CD4-positive, alpha-beta T cell treated with Interleukin-10 for 1 hour (primary cell): ENCODE measurements at regions not wholly inside any gene's neighbourhood (a gene's known extent, or its start where the extent isn't known, plus 50 kb on each side); places are given as distances from the start of the nearest gene placed in this dataset.
A peak's percentile ranks its signal among the peaks of the same experiment; 100 is the strongest.

Experiments used
- DNase-seq: peaks from one replicate; pipeline ENCODE4 v3.0.0-alpha.2; 2020

GRCh38 chr6:19979059-19979458 is 141.9 kb downstream of the ID4 start:
- no peak for DNase-seq

DNA sequence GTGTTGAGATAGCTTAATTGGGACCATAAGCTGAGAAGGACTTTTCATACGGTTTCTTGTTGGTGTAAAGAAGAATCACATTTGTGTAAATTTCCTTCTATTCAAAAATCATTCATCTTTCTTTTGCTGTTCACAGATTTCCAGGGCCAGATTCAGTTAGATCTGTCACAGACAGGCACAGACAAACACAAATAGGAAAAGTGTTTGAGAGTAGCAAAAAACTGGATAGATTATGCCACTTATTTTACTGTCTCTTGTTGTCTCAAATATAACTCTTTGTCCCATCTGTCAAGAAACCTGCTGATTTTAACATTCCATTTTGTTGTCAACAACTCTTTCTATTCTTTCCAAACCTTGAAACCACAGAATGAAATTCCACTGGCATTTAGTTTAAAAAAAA is 142.8 kb downstream of the ID4 start:
- DNase-seq, result no peak

GRCh38 chr6:19983374-19983773 is 146.2 kb downstream of the ID4 start:
- no peak for DNase-seq

DNA sequence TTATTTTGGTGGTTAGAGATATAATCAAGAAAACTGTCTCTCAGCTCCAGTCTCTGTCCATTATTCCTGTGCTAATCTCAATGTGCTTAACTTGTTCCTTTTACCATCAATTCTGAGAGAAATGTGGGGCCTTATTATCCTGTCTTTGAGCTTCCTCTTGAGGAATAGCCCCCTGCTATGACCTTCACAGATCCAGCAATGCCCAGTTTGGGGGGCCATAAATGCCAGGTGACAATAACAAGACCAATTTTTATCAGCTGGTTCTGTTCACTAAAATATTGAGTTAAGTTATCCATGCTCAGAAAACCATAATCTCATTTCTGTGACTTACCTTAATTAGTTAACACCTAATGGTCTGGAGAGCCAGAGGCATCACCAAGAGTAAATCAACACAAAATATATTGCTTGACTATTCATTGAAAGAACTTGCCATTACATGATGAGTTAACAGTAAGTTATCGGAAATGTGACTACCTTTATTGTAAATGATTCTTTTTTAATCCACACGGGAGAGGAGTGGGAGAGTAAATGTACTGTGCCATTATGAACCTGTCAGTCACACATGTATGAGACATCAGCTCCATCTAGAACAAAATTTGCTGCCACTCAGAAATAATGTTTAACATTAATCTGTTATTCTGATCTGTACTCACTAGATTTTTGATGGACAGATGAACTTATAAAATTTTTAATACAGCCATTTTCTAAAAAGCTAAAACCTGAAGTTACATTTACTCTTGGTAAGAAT is 149.7 kb downstream of the ID4 start:
- DNase-seq, result no peak

GRCh38 chr6:19988555-19988954 is 151.4 kb downstream of the ID4 start:
- no peak for DNase-seq

GRCh38 chr6:19991176-19991575 is 154.0 kb downstream of the ID4 start:
- DNase-seq, result no peak

DNA sequence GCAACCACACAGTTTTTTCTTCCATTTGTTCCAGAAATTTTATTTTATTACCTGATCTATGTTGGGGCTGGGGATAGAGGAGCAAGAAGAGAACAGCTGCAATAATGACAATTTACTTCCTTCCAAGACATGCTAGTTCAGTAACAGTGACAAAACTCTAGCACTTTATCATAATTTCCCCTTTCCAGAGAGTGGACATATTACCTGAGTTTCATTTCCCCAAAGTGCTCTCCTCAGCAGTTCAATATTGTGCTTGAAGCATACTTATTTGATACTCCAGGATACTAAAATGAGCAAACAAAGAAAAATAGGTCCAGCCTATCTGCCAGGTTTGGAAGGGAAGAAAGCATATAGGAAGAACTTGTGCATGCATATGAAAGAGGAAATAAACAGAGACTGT is 157.7 kb downstream of the ID4 start:
- no peak for DNase-seq

DNA sequence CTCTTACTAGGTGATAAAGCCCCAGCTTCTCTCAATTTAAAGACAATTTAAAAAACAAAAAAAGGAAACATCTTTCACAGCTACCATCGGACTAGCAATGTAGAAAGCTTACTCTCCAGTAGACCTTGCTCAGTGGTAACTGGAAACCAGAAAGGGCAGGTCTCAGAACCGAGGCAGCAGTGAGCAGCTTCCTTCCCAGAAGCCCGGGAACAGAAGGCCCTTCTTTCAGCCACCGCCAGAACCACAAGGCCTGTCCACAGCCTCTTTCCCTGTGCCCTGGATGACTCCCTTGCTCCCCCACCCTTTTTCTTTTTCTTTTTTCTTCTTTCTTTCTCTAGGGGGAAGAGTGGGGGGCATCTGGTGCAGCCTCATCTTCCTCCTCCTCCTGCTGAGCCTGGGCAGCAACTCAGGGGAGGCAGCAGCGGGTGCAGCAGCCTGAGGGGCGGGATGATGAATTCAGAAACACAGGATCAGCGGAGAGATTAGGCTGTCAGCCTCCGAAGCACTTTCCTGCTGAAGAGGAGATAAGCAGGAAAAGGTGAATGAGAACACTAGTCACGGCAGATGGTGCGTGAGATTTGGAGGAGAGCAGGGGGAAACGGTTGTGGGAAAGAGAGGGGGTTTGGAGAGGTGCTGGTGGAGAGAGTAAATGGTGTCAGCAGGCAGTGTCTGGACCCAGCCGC is 158.5 kb downstream of the ID4 start:
- no peak for DNase-seq

- DNase-seq, result no peak
Observed at GRCh38 chr6:19997104-19997503, 159.9 kb downstream of the ID4 start.

DNA sequence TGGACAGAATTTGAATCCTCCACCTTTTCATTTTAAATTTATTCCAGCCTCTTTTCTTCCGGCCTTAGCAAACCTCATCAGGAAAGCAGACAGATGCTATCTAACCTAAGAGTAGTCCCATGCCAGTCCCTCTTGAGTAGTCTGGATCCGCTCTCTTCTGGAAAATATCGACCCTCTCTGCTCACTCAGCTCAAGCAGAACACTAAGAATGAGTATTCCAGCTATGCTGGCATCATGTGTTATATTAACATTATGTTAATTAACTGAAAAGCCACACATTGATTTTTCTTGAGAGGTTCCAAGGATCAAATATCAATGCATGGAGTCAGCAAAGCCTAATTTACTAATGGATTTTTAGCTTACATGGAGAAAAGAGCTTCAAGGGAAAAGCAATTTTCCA is 161.4 kb downstream of the ID4 start:
- no peak for DNase-seq

DNA sequence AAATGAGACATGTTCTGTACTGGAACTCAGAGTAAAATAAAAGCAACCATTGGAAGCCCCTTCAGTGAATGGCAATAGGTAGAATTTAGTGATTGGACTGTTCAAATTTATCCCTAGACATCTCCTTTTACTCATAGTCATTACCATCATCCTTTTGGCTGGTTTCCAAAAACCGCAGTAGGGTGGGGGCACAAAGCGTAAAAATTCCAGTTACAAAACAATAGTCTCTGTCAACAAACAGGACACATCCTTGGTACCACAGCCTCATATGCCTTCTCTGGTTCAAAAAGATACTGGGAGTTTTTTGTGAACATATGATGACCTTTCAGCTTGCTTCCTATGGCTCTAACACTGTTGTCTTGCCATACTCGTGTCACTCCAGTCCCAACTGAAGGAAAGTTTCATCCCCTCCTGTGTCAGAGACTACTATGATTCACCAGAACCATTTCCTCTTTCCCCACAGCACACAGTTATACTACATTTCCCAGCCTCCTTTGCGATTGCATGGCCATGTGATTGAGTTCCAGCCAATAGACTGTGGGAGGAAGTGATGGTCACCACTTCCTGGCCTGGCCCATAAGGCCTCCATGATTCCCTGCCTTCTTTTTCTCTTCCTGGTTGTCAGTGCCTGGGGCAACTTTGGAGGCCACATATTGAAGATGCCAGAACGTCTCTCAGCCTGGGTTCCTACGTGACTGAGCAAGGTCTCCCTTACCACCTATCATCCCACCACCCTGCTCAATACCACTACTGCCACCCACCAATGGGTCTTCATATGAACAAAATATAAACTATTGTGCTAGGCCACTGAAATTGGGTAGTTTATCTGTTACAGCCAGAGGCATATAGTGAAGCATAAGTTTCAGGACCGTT is 162.4 kb downstream of the ID4 start:
- no peak for DNase-seq

GRCh38 chr6:20001286-20001685 is 164.1 kb downstream of the ID4 start:
- no peak for DNase-seq

- DNase-seq, result no peak
Observed at GRCh38 chr6:20006037-20006436, 168.9 kb downstream of the ID4 start.

DNA sequence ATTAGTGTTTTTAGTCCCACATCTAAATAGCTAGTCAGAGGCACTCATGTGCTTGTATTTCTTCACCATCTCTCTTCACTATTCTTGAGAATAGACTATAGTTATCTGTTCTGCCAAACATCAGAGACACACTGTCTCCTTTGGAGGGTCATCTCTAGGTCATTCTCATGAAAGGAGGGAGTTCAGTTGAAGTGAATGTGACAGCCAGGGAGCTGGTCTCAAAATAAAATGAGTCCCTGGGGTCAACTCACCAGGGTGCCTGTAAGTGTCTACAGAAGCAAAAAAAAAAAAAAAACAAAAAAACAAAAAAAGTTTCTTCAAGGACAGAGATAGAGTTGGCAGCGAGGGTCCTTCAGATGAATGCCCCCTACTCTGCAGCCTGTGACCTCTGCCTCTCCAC is 171.0 kb downstream of the ID4 start:
- no peak for DNase-seq

DNA sequence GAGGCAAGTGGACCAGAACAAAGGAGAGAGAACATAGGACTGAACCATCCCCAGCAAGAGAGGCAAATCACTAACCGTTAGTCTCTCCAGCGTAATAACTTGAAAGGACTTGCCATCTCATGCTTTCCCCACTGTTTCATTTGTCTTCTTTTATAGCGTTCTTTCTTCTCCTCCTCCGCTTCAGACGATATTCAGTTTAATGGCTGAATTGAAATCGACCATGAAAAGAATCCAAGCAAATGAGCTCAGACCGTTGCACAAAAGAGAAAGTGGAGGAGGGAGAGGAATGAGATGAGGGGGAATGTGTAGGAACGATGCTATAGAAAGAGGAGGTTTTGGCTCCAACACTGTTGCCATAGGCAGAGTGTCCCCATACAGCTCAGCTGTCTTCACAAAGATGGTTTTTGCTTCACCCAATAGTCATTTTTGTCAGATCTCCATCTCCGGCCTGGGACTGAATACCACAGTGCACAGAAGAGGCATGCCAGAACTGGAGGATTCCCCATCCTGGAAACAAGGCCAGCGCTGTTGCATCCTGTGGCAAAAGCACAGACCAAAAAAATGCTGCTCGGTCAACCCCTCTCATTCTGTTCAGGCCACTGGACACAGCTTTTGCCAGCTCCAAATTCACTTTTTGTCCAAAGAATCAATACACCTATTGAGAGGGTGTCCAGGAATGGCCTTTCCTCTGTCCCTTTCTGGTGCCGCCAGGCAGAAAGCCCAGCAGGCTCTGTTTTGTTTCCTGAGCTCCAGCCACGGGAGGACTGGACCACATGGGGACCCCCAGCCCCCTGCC is 176.1 kb downstream of the ID4 start:
- no peak for DNase-seq

DNA sequence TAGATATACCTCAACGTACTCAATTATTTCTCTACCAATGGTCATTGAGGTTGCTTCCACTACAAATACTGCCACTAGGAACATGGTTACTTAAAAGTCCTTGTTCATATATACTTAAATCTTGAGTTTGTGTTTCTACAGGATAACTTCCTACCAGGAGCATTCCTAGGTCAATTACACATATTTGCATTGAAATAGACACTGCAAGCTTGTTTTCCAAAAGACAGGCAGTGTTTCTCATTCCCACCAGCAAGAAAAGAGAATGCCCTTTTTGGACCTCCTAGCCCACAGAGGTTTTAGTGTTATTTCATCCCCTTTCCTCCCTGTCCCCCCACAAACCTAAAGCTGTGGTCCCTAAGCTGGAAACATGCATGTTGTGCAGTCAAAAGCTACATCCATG is 177.3 kb downstream of the ID4 start:
- DNase-seq, result no peak

DNA sequence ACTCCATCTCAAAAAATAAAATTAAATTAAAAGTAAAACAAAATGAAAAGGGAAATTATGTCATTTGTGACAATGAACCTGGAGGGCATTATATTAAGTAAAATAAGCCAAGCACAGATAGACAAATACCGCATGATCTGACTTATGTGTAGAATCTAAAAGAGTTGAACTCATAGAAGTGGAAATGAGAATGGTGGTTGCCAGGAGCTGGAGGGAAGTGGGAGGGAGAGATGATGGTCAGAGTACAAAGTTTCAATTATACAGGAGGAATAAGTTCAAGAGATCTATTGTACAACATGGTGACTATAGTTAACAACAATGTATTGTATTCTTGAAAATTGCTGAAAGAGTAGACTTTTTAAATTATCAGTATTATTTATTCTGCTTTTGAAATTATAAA is 183.4 kb downstream of the ID4 start:
- no peak for DNase-seq

GRCh38 chr6:20021795-20022194 is 184.6 kb downstream of the ID4 start:
- no peak for DNase-seq

DNA sequence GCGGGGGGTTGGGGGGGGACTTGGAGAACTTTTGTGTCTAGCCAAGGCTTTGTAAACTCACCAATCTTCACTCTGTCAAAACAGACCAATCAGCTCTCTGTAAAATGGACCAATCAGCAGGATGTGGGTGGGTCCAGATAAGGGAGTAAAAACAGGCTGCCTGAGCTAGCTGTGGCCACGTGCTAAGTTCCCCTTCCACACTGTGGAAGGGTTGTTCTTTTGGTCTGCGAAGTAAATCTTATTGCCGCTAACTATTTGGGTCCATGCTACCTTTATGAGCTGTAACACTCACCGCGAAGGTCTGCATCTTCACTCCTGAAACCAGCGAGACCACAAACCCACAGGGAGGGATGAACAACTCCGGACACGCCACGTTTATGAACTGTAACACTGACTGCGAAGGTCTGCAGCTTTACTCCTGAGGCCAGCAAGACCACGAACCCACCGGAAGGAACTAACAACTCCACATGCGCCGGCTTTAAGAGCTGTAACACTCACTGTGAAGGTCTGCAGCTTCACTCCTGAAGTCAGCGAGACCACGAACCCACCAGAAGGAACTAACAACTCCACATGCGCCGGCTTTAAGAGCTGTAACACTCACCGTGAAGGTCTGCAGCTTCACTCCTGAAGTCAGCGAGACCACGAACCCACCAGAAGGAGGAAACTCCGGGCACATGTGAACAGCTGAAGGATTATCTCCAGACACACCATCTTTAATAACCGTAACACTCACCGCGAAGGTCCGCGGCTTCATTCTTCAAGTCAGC is 186.6 kb downstream of the ID4 start:
- peak; percentile 18 for DNase-seq

DNA sequence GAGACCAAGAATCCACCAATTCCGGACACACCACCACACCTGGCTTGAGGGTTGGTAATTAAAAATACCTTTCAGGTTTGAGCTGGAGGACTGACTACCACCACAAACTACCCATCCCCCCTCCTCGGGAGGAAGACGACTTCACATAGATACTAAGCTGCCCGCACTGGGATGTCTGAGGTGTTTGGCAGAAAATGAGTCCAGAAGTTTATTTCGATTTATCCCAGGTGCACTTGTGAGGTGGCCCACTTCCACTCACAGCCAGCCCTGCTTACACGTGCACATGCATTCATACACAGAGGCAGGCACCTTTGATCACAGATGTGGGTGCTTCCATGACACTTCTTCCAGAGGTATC is 187.1 kb downstream of the ID4 start:
- DNase-seq, result peak; percentile 6

DNA sequence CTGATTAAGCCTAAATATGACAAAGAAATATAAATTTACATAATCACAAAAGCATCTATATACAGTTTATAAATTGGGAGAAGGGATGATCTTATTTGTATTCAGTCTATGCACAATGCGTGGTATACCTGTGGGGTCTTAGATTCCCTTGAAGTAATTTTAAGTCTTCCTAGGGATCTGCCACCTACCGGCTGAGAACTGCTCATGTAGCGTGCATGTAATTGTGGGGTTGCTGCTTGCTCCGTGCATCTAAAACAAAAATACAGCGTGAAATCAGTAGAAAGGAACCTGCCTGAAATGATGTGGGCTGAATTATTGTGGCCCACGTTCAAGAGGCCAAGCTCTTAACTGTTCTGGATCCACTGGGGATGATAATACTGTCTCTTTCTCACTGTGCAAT is 187.3 kb downstream of the MBOAT1 start:
- DNase-seq, result no peak

DNA sequence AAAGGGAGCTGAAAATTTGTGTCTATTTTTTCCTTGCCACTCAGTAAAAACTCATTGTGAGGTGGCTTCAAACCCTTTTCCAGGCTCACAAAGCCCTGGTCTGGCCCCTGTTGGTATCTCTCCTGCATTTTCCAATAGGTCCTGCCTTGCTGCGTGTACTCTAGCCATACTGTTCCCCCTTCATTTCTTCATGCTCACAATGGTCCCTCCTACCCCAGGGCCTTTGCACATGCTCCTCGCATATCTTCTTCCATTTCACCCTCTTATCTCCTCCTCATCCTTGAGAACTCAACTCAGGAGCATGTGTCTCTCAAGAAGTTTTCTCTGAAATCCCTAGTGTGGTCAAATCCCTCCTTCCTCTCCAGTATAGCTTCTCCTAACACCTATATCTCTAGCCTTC is 186.6 kb downstream of the MBOAT1 start:
- DNase-seq, result no peak
